ENCODE measurements at regions not wholly inside any gene's neighbourhood (a gene's known extent, or its start where the extent isn't known, plus 50 kb on each side); places are given as distances from the start of the nearest gene placed in this dataset.

GRCh38 chr11:23723861-23724260 is 773.0 kb upstream of the LUZP2 start:
- TF ChIP-seq POLR2A (IDR thresholded peaks at IDR 0.05) (no peak), CTCF (IDR thresholded peaks at IDR 0.05) (no peak)

All from esophagus squamous epithelium (tissue), 4 donors.